ENCODE measurements at regions not wholly inside any gene's neighbourhood (a gene's known extent, or its start where the extent isn't known, plus 50 kb on each side); places are given as distances from the start of the nearest gene placed in this dataset.

DNA sequence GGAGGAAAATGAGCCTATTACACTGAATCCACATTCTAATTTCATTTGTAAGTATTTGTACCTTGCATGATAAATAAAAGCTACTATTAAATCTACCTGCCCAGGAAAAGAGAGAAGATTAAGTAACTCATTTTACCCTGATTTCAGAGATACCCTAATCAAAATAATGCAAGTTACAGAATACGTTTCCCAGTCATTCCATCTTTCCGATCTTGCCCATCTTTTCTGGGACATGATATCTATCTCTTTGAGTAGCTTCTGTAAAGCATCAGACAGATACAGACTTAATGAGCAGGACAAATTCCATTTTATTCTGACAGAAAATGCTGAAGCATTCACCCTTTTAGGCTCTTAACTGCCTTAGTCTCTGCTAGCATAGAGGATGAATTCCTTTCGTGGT lies 56.6 kb downstream of the SPRY2 start:
- no peak for DNase-seq (ENCODE audit: low spot score)

DNA sequence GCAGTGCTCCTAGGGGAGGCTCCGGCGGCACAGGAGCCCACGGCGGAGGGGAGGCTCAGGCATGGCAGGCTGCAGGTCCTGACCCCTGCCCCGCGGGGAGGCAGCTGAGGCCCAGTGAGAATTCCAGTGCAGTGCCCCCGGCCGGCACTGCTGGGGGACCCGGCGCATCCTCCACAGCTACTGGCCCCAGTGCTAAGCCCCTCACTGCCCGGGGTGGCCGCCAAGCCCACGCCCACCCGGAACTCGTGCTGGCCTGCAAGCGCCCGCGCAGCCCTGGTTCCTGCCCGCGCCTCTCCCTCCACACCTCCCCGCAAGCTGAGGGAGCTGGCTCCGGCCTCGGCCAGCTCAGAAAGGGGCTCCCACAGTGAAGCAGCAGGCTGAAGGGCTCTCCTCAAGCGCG lies 62.2 kb downstream of the SPRY2 start:
- no peak for DNase-seq (ENCODE audit: low spot score)

DNA sequence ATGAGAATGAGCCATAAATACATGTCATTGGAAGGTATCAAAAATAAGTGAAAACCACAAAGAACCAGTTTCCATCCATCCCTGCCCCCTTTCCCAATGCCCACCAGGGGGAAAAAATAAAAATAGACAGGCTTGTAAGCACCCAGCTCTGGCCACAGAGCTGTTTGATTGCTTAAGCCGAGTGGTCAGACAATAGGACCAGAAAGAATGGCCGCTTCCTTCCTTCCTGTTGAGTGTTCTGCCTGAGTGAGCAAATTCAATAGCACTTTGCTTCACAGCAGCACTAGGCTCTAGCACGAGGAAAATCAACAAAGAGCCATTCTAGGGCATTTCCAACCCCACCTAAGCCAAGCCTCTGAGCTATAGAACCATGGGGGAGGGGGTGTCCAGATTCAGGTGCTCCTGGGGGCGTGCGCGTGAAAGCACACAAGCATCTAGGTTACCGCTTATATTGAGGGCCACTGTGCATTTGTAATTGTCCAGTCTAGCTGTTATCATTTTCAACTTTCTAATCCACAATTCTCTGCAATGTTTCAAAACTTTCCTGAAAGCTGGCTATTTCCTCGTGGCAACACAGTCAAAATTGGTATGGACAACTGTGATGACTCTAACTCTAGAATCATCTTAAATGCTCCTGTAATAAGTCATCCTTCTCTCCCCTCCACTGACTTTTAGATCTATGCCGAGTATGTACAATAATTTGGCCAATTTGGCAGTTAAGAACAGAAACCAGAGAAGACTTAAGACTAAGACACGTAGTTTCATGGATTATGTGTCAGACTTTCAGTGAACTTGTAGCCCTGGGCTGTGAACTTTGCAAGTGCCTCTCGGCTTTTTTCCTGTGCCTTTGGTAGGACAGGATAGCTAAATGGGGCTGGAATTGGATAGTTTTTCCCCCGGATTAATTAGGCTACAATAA lies 64.3 kb downstream of the SPRY2 start:
- DNase-seq (ENCODE audit: low spot score), result peak; percentile 95

GRCh38 chr13:80274643-80275042 lies 66.3 kb downstream of the SPRY2 start:
- peak; percentile 59 for DNase-seq (ENCODE audit: low spot score)

DNA sequence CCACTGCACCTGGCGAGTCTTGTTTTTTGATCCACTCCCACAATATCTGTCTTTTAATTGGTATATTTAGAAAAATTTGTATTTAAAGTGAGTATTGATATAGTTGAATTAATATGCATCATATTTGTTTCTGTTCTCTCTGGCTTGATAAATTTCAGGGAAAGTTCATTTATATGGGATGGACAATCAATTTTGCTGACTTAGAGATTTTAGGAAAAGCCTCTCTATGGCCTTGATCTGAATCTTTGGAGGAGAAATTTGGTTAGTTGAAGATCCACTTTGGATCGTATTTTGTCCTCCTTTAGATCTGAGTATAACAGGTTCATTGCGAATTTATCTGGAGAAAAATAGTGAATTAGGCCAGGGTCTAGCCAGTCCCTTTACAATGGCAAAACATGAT lies 67.2 kb downstream of the SPRY2 start:
- no peak for DNase-seq (ENCODE audit: low spot score)

DNA sequence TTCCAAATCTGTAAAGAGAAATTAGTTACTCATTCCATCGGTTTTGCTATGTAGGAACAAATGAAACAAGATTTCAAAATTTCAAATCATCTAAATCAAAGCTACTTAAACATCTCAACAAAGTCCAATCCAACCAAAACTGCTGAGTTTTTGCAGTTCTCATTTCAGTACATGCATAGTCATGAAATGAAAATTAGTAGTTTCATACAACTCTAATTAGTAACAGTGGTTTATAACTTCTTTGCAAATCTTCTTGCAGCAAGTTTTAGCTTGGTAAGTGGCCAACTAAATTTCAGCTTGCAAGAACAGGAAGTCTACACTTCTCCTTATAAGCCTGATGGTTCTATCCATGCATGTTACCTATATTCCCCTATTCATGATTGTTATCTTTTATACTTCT lies 75.6 kb downstream of the SPRY2 start:
- no peak for DNase-seq (ENCODE audit: low spot score)

GRCh38 chr13:80263745-80264513 lies 77.0 kb downstream of the SPRY2 start:
- DNase-seq (ENCODE audit: low spot score), result no peak

- DNase-seq (ENCODE audit: low spot score), result no peak
Measured at GRCh38 chr13:80262051-80262695, 78.8 kb downstream of the SPRY2 start.

DNA sequence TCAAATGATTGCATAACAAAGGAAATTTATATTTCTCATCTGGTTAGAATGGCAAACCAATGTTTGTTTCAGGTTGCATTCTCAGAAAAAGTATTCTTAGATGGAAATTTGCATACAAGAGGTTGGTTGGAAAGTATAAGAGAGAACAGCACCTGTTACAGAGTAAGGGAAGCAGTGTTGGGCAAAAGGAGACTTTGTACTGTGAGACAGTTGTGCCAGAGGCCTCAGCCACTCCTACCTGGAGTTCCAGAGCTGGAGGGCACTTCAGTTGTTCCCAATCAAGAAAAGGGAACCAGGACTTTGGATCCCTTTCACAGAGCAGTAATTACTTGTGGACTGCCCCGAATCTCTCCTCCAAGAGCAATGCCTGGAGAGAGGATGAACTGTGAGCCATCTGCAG lies 81.8 kb downstream of the SPRY2 start:
- no peak for DNase-seq (ENCODE audit: low spot score)

GRCh38 chr13:80256352-80256932 lies 84.5 kb downstream of the SPRY2 start:
- DNase-seq (ENCODE audit: low spot score), result no peak

DNA sequence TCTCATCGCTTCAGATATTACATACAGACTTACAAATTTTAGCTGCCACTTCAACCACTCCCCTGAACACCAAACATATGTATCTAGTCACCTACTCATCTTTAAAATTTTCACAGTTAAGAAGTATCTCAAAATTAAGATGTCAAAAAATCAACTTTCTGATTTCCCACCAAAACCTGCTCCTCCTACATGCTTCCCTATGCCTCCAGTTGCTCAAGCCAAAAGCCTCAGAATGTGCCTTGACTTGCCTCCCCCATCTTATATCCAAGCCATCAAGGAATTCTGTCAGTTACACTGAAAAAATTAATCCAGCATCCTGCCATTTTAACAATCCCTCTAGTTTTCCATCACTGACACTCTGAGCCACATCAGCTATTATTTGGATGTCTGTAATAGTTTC lies 85.0 kb downstream of the SPRY2 start:
- no peak for DNase-seq (ENCODE audit: low spot score)

DNA sequence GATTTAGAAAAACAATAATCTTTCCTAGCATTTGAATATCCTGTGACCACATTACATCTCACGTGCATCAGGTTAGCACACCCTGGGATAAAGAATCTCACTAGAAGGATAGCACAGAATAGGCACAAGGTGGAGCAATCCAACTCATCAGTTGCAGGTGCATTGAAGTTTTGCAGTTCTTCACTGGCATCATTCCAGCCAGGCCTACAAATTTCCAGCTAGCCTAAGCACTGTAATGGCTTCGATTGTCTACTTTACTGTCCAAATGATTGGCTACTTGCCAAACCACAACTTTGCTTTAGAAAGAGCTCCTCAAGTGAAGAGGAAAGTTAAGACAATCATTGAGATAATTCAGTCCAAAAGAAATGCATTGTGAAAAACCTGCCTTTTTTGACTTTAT lies 89.5 kb downstream of the SPRY2 start:
- DNase-seq (ENCODE audit: low spot score), result peak; percentile 70

DNA sequence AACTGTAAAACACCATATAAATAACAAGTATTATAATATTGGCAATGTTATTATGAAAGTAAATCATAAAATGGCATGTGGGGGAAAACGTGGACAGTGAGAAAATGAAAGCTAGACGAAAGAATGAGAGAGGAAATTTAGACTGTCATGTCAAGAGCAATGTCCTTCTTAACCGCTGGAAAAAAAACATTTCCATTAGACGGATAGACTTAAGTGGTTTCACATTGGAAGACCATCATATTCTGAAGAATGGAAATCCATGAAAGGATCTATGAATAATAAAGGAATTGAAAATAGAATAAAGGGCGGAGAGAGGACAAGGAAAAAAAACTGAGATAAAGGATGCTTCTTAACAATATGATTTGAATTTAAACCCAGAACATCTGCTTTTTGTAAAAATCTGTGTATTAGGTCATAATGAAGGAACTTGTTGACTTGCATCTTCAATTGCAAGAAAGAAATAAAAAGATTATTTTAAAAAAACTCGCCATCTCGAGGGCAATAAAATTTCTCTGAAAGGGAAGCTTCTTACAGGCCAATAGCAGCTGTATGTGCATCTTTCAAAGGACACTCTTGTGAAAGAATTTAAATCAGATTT lies 90.6 kb downstream of the SPRY2 start:
- no peak for DNase-seq (ENCODE audit: low spot score)

DNA sequence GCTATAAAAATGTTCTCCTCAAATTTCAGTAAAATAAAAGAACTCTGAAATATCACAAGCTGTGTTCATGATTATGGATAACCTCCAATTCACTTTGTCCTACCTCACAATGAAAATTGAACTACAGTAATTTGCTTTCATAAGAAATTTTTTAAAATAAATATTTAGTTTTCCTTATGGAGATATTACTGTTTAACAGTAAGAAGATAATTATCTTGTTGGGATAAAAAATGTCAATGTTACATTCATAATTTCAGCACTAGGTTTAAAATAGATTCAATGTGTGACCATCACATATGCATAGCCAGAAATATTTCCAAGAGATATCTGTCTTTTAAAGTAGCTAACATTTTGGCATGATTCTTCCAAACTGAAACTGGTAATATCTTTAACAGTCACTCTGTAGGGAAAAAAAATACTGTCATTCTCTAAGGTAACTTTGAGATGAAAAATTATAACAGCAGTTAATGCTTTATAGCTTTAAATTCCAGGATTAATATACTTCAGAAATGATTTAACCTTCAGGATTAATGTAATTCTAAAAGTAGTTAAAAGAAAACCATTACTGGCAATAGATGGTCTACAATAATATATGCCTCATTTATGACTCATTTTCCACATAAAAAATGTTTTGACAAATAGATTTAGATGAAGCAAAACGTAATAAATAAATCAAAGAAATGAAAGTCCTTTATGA lies 91.3 kb downstream of the SPRY2 start:
- DNase-seq (ENCODE audit: low spot score), result no peak

DNA sequence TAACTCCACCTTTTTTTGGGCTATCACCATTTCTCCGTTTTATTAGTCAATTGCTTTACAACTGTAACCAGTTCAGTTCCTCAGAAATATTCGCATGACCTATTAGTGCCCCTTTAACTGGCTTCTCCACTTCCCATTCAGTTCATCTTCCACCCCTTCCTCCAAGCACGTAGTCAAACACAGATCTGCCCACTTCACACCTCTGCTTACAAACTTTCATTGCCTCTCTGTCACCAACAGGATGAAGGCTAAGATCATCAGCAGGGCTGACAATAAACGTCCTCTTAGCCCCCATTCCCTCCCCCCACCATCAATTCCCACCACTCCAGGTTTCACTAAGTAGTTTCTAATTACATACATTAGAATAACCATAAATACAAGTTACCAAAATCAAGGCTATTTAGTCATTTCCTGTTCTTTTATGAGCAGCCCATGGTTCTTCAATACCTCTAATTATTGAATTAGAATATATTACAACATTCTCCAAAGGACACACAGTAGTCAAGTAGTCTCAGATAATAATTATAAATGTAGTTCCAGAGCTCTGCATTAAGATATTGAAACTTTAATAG lies 95.7 kb downstream of the SPRY2 start:
- no peak for DNase-seq (ENCODE audit: low spot score)

- no peak for DNase-seq (ENCODE audit: low spot score)
Measured at GRCh38 chr13:80244574-80244973, 96.4 kb downstream of the SPRY2 start.

GRCh38 chr13:80242728-80243427 lies 98.0 kb downstream of the SPRY2 start:
- DNase-seq (ENCODE audit: low spot score), result no peak

DNA sequence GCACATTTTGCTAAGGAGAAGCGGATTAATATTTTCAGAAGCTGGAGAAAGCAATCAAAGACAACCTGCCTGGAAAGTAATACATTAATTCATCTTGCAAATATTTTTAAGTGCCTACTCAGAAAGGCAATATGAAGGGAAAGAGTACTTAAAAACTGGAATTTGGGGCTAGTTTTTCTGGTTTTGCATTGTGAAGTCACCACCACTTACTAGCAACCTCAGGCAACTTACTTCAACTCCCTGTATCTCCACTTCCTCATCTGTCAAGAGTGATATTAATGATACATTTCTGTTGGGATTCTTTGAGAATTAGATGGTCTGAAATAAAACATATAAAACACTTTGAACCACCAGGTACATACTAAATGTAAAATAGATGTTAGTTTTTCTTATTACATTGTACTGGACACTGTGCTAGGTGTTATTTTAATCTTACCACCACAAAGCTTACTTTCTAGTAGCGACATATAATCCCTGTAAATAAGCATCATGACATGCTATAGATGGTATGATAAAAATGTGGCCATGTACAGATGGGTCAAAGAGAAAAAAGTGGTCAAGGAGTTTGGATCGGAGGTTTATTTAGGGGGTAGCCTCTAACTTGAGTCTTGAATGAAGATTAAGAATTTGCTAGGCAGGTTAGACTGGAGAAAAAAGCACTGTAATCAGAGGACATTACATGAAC lies 101.2 kb downstream of the SPRY2 start:
- peak; percentile 12 for DNase-seq (ENCODE audit: low spot score)

- no peak for DNase-seq (ENCODE audit: low spot score)
Measured at GRCh38 chr13:80239116-80239515, 101.8 kb downstream of the SPRY2 start.

DNA sequence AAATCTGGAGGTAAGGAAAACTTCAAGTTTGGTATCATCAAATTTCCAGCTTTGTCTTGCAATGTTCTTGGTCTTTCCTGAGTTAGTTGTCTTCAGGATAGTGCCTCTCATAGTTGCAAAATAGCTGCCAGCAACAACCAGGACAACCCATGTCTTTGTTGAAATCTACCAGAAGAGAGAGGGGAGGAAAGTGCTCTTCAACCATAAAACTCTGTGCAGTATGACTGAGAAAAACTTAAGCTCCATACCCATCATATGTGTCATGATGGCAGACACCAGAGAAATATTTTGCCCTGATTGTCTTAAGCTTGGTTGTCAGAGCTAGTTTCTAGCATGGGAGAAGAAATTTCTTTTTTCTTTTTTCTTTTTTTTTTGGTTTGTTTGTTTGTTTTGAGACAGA lies 103.3 kb downstream of the SPRY2 start:
- peak; percentile 59 for DNase-seq (ENCODE audit: low spot score)
